ENCODE measurements at regions not wholly inside any gene's neighbourhood (a gene's known extent, or its start where the extent isn't known, plus 50 kb on each side); places are given as distances from the start of the nearest gene placed in this dataset.

- intact Hi-C loops (cut with DNase I; ENCODE audit: low total_unique reads): no loop called here
- no peak for TF ChIP-seq CTCF (IDR thresholded peaks at IDR 0.05)
- Histone ChIP-seq H3K4me3 (no peak overlapping the region), H3K36me3 (no peaks in the 10 kb centered on the region), H3K27ac (no peak overlapping the region), H3K27me3 (no peaks in the 10 kb centered on the region), H3K4me1 (no peaks in the 10 kb centered on the region), H3K9me3 (no peaks in the 10 kb centered on the region)
- DNase-seq: no peak
Observed at GRCh38 chr5:35473589-35473988, 144.1 kb upstream of the SPEF2 start.

GRCh38 chr5:35470866-35471265, 146.8 kb upstream of the SPEF2 start:
- no peak for TF ChIP-seq CTCF (IDR thresholded peaks at IDR 0.05)
- intact Hi-C loops (cut with DNase I; ENCODE audit: low total_unique reads): no loop called here
- no peaks in the 10 kb centered on the region for H3K36me3 ChIP-seq
- H3K4me1 ChIP-seq: no peaks in the 10 kb centered on the region
- no peaks in the 10 kb centered on the region for H3K9me3 ChIP-seq
- no peaks in the 10 kb centered on the region for H3K27me3 ChIP-seq
- no peak overlapping the region for H3K4me3 ChIP-seq
- no peak overlapping the region for H3K27ac ChIP-seq
- DNase-seq: no peak

- H3K36me3 ChIP-seq: no peaks in the 10 kb centered on the region
- no peak overlapping the region for H3K27ac ChIP-seq
- H3K4me1 ChIP-seq: no peaks in the 10 kb centered on the region
- no peaks in the 10 kb centered on the region for H3K9me3 ChIP-seq
- no peak overlapping the region for H3K4me3 ChIP-seq
- no peak for TF ChIP-seq CTCF (IDR thresholded peaks at IDR 0.05)
- intact Hi-C loops (cut with DNase I; ENCODE audit: low total_unique reads): no loop called here
- no peak for DNase-seq
- H3K27me3 ChIP-seq: no peaks in the 10 kb centered on the region
Observed at GRCh38 chr5:35468811-35469210, 148.9 kb upstream of the SPEF2 start.

GRCh38 chr5:35466746-35467145, 150.9 kb upstream of the SPEF2 start:
- intact Hi-C loops (cut with DNase I; ENCODE audit: low total_unique reads): no loop called here
- TF ChIP-seq CTCF (IDR thresholded peaks at IDR 0.05): no peak
- Histone ChIP-seq H3K9me3 (no peaks in the 10 kb centered on the region), H3K27ac (no peak overlapping the region), H3K27me3 (no peaks in the 10 kb centered on the region), H3K4me1 (no peaks in the 10 kb centered on the region), H3K4me3 (no peak overlapping the region), H3K36me3 (no peaks in the 10 kb centered on the region)
- no peak for DNase-seq

- no peak for DNase-seq
- H3K27ac ChIP-seq: no peak overlapping the region
- intact Hi-C loops (cut with DNase I; ENCODE audit: low total_unique reads): no loop called here
- H3K27me3 ChIP-seq: no peaks in the 10 kb centered on the region
- no peak for TF ChIP-seq CTCF (IDR thresholded peaks at IDR 0.05)
- no peak overlapping the region for H3K4me3 ChIP-seq
- H3K4me1 ChIP-seq: no peaks in the 10 kb centered on the region
- no peaks in the 10 kb centered on the region for H3K36me3 ChIP-seq
- H3K9me3 ChIP-seq: no peaks in the 10 kb centered on the region
Observed at GRCh38 chr5:35464757-35465156, 152.9 kb upstream of the SPEF2 start.

GRCh38 chr5:35461530-35461929, 156.1 kb upstream of the SPEF2 start:
- H3K27ac ChIP-seq: no peak overlapping the region
- no peaks in the 10 kb centered on the region for H3K4me1 ChIP-seq
- H3K36me3 ChIP-seq: no peaks in the 10 kb centered on the region
- intact Hi-C loops (cut with DNase I; ENCODE audit: low total_unique reads): no loop called here
- no peak for DNase-seq
- H3K4me3 ChIP-seq: no peak overlapping the region
- no peaks in the 10 kb centered on the region for H3K27me3 ChIP-seq
- H3K9me3 ChIP-seq: no peaks in the 10 kb centered on the region
- no peak for TF ChIP-seq CTCF (IDR thresholded peaks at IDR 0.05)
